Activated CD8-positive, alpha-beta T cell treated with anti-CD3 and anti-CD28 coated beads, Interleukin-2, amount 10 ng/mL, durations not matched to agents 7 days and 5 days (primary cell): ENCODE measurements at regions not wholly inside any gene's neighbourhood (a gene's known extent, or its start where the extent isn't known, plus 50 kb on each side); places are given as distances from the start of the nearest gene placed in this dataset.
"Not testable (repeated sequence)": the region's sequence is repeated elsewhere in the genome, so short reads cannot be mapped to it uniquely, and the experiment has no call there.

Experiments
- ATAC-seq: fragments of 150-1000 bp; cut with Tn5 transposase; one replicate; pipeline ENCODE4 v1.10.0; 2021; ENCODE audit warnings: moderate library complexity
- CTCF ChIA-PET: fragments of 350-600 bp; sonication (Branson Sonifier 250); formaldehyde crosslinking; loops from one replicate; lab custom pipeline; 2021; ENCODE audit warnings: antibody characterized with exemption; lab: Charles Lee
- POLR2A ChIA-PET: fragments of 350-600 bp; sonication (Branson Sonifier 250); formaldehyde crosslinking; loops from one replicate; lab custom pipeline; 2021; ENCODE audit warnings: antibody characterized with exemption; lab: Charles Lee
- DNase-seq: peaks from one replicate; pipeline ENCODE4 v3.0.0-alpha.2; 2020
- H3K27ac Mint-ChIP-seq: one replicate; pipeline ENCODE4 v1.8.0; 2021; ENCODE audit warnings: mild to moderate bottlenecking, mixed read lengths
- H3K27me3 Mint-ChIP-seq: one replicate; pipeline ENCODE4 v1.8.0; 2021; ENCODE audit warnings: low read depth, mixed read lengths
- H3K36me3 Mint-ChIP-seq: one replicate; pipeline ENCODE4 v1.8.0; 2021; ENCODE audit warnings: low read depth, mixed read lengths
- H3K4me1 Mint-ChIP-seq: one replicate; pipeline ENCODE4 v1.8.0; 2021; ENCODE audit warnings: low read depth, mixed read lengths
- H3K4me3 Mint-ChIP-seq: one replicate; pipeline ENCODE4 v1.8.0; 2021; ENCODE audit warnings: mild to moderate bottlenecking, mixed read lengths
- H3K9me3 Mint-ChIP-seq: one replicate; pipeline ENCODE4 v1.8.0; 2022; ENCODE audit warnings: mixed read lengths; ENCODE audit not compliant: insufficient read depth

- Mint-ChIP-seq H3K27me3 (no peaks in the 10 kb centered on the region), H3K4me1 (no peaks in the 10 kb centered on the region), H3K27ac (no peak overlapping the region), H3K4me3 (no peak overlapping the region), H3K9me3 (no peaks in the 10 kb centered on the region), H3K36me3 (no peaks in the 10 kb centered on the region)
- ChIA-PET POLR2A (no interaction called here), CTCF (no interaction called here)
- DNase-seq = no peak
- ATAC-seq = no peak
Observed at GRCh38 chr4:33996075-33996718, 2248.1 kb downstream of the ARAP2 start.

- H3K4me3 Mint-ChIP-seq = no peak overlapping the region
- no peaks in the 10 kb centered on the region for H3K27me3 Mint-ChIP-seq
- POLR2A ChIA-PET = no interaction called here
- no peak for ATAC-seq
- no peak overlapping the region for H3K27ac Mint-ChIP-seq
- DNase-seq = no peak
- no peaks in the 10 kb centered on the region for H3K9me3 Mint-ChIP-seq
- H3K36me3 Mint-ChIP-seq = no peaks in the 10 kb centered on the region
- no peaks in the 10 kb centered on the region for H3K4me1 Mint-ChIP-seq
- CTCF ChIA-PET = no interaction called here
Observed at GRCh38 chr4:33998291-33998690, 2246.0 kb downstream of the ARAP2 start.

GRCh38 chr4:34000356-34000755 lies 2244.0 kb downstream of the ARAP2 start:
- ATAC-seq = no peak
- H3K9me3 Mint-ChIP-seq = no peaks in the 10 kb centered on the region
- ChIA-PET POLR2A (no interaction called here), CTCF (no interaction called here)
- no peak overlapping the region for H3K4me3 Mint-ChIP-seq
- H3K27me3 Mint-ChIP-seq = no peaks in the 10 kb centered on the region
- no peak overlapping the region for H3K27ac Mint-ChIP-seq
- no peak for DNase-seq
- H3K36me3 Mint-ChIP-seq = no peaks in the 10 kb centered on the region
- H3K4me1 Mint-ChIP-seq = no peaks in the 10 kb centered on the region

- H3K27ac Mint-ChIP-seq, H3K36me3 Mint-ChIP-seq, DNase-seq, H3K27me3 Mint-ChIP-seq, ATAC-seq, POLR2A ChIA-PET, H3K4me1 Mint-ChIP-seq, CTCF ChIA-PET, H3K4me3 Mint-ChIP-seq: not testable (repeated sequence)
- H3K9me3 Mint-ChIP-seq = peaks cover 10% of the 10 kb centered on the region
Observed at GRCh38 chr4:34006540-34006939, 2237.8 kb downstream of the ARAP2 start.

- peaks cover 10% of the 10 kb centered on the region for H3K9me3 Mint-ChIP-seq
- no peaks in the 10 kb centered on the region for H3K27me3 Mint-ChIP-seq
- CTCF ChIA-PET = no interaction called here
- H3K4me1 Mint-ChIP-seq = no peaks in the 10 kb centered on the region
- no peaks in the 10 kb centered on the region for H3K36me3 Mint-ChIP-seq
- no peak overlapping the region for H3K4me3 Mint-ChIP-seq
- ATAC-seq (no peak), DNase-seq (no peak)
- H3K27ac Mint-ChIP-seq = no peak overlapping the region
- POLR2A ChIA-PET = no interaction called here
Observed at GRCh38 chr4:34009951-34010350, 2234.4 kb downstream of the ARAP2 start.

- ChIA-PET CTCF (no interaction called here), POLR2A (no interaction called here)
- Mint-ChIP-seq H3K4me3 (no peak overlapping the region), H3K27me3 (no peaks in the 10 kb centered on the region), H3K27ac (no peak overlapping the region), H3K9me3 (peaks cover 10% of the 10 kb centered on the region), H3K4me1 (no peaks in the 10 kb centered on the region), H3K36me3 (no peaks in the 10 kb centered on the region)
- ATAC-seq (no peak), DNase-seq (no peak)
Observed at GRCh38 chr4:34010751-34011519, 2233.4 kb downstream of the ARAP2 start.

GRCh38 chr4:34035225-34035624 lies 2209.1 kb downstream of the ARAP2 start:
- DNase-seq = no peak
- Mint-ChIP-seq H3K27me3 (no peaks in the 10 kb centered on the region), H3K9me3 (no peaks in the 10 kb centered on the region), H3K4me3 (no peak overlapping the region), H3K36me3 (no peaks in the 10 kb centered on the region), H3K27ac (no peak overlapping the region), H3K4me1 (no peaks in the 10 kb centered on the region)
- CTCF ChIA-PET = no interaction called here
- ATAC-seq = no peak
- POLR2A ChIA-PET = no interaction called here

GRCh38 chr4:34037280-34037679 lies 2207.0 kb downstream of the ARAP2 start:
- ATAC-seq (no peak), DNase-seq (no peak)
- Mint-ChIP-seq H3K4me1 (no peaks in the 10 kb centered on the region), H3K27ac (no peak overlapping the region), H3K27me3 (no peaks in the 10 kb centered on the region), H3K36me3 (no peaks in the 10 kb centered on the region), H3K4me3 (no peak overlapping the region), H3K9me3 (no peaks in the 10 kb centered on the region)
- ChIA-PET CTCF (no interaction called here), POLR2A (no interaction called here)

GRCh38 chr4:34039766-34040165 lies 2204.5 kb downstream of the ARAP2 start:
- DNase-seq (no peak), ATAC-seq (no peak)
- Mint-ChIP-seq H3K27me3 (no peaks in the 10 kb centered on the region), H3K36me3 (no peaks in the 10 kb centered on the region), H3K27ac (no peak overlapping the region), H3K9me3 (no peaks in the 10 kb centered on the region), H3K4me1 (no peaks in the 10 kb centered on the region), H3K4me3 (no peak overlapping the region)
- ChIA-PET POLR2A (no interaction called here), CTCF (no interaction called here)

GRCh38 chr4:34043131-34043530 lies 2201.2 kb downstream of the ARAP2 start:
- DNase-seq (no peak), ATAC-seq (no peak)
- Mint-ChIP-seq H3K9me3 (no peaks in the 10 kb centered on the region), H3K27me3 (no peaks in the 10 kb centered on the region), H3K4me1 (no peaks in the 10 kb centered on the region), H3K36me3 (no peaks in the 10 kb centered on the region), H3K27ac (no peak overlapping the region), H3K4me3 (no peak overlapping the region)
- ChIA-PET CTCF (no interaction called here), POLR2A (no interaction called here)

- Mint-ChIP-seq H3K27ac (no peak overlapping the region), H3K4me3 (no peak overlapping the region), H3K4me1 (no peaks in the 10 kb centered on the region), H3K36me3 (no peaks in the 10 kb centered on the region), H3K27me3 (no peaks in the 10 kb centered on the region), H3K9me3 (no peaks in the 10 kb centered on the region)
- ChIA-PET CTCF (no interaction called here), POLR2A (no interaction called here)
- no peak for DNase-seq
- ATAC-seq = no peak
Observed at GRCh38 chr4:34046580-34046979, 2197.7 kb downstream of the ARAP2 start.

- H3K36me3 Mint-ChIP-seq = no peaks in the 10 kb centered on the region
- no peak overlapping the region for H3K4me3 Mint-ChIP-seq
- DNase-seq (no peak), ATAC-seq (no peak)
- no peak overlapping the region for H3K27ac Mint-ChIP-seq
- H3K27me3 Mint-ChIP-seq = no peaks in the 10 kb centered on the region
- CTCF ChIA-PET = no interaction called here
- H3K4me1 Mint-ChIP-seq = no peaks in the 10 kb centered on the region
- no peaks in the 10 kb centered on the region for H3K9me3 Mint-ChIP-seq
- POLR2A ChIA-PET = no interaction called here
Observed at GRCh38 chr4:34047363-34047762, 2197.0 kb downstream of the ARAP2 start.
